ENCODE measurements at regions not wholly inside any gene's neighbourhood (a gene's known extent, or its start where the extent isn't known, plus 50 kb on each side); places are given as distances from the start of the nearest gene placed in this dataset.
"Not testable (repeated sequence)": the region's sequence is repeated elsewhere in the genome, so short reads cannot be mapped to it uniquely, and the experiment has no call there.

GRCh38 chr1:30083800-30084464 is 639.5 kb downstream of the MATN1 start:
- TF ChIP-seq CTCF (conservative IDR thresholded peaks at IDR 0.05; ENCODE audit: low read depth): no peak
- DNase-seq (ENCODE audit: low spot score): peak; percentile 63
- H3K27ac ChIP-seq: peak overlapping the region; percentile 74
- CTCF ChIA-PET: no interaction called here
- POLR2A ChIA-PET (ENCODE audit: low non-redundant PET): no interaction called here

GRCh38 chr1:30081379-30082102 is 641.8 kb downstream of the MATN1 start:
- H3K27ac ChIP-seq: no peak overlapping the region
- ChIA-PET POLR2A (ENCODE audit: low non-redundant PET) (no interaction called here), CTCF (no interaction called here)
- DNase-seq (ENCODE audit: low spot score): no peak
- no peak for TF ChIP-seq CTCF (conservative IDR thresholded peaks at IDR 0.05; ENCODE audit: low read depth)

GRCh38 chr1:30075916-30076315 is 647.5 kb downstream of the MATN1 start:
- H3K27ac ChIP-seq; CTCF ChIA-PET; POLR2A ChIA-PET (ENCODE audit: low non-redundant PET); DNase-seq (ENCODE audit: low spot score): not testable (repeated sequence)

GRCh38 chr1:30068787-30069472 is 654.5 kb downstream of the MATN1 start:
- DNase-seq (ENCODE audit: low spot score): peak; percentile 52
- CTCF ChIA-PET: interaction anchor here (0.7 kb wide), 1 partner anchor 1014 kb away, joined by 3 read pairs; no protein-coding TSS in a partner anchor
- POLR2A ChIA-PET (ENCODE audit: low non-redundant PET): no interaction called here

GRCh38 chr1:30064547-30064946 is 658.8 kb downstream of the MATN1 start:
- DNase-seq (ENCODE audit: low spot score): no peak
- ChIA-PET CTCF (no interaction called here), POLR2A (ENCODE audit: low non-redundant PET) (no interaction called here)
- H3K27ac ChIP-seq: no peak overlapping the region
- no peak for TF ChIP-seq CTCF (conservative IDR thresholded peaks at IDR 0.05; ENCODE audit: low read depth)

More at GRCh38 chr1:30068787-30069472, 654.5 kb downstream of the MATN1 start:
- H3K27ac ChIP-seq: no peak overlapping the region
- no peak for TF ChIP-seq CTCF (conservative IDR thresholded peaks at IDR 0.05; ENCODE audit: low read depth)

GRCh38 chr1:30063621-30064280 is 659.6 kb downstream of the MATN1 start:
- POLR2A ChIA-PET (ENCODE audit: low non-redundant PET): no interaction called here
- no peak overlapping the region for H3K27ac ChIP-seq
- DNase-seq (ENCODE audit: low spot score): no peak
- CTCF ChIA-PET: no interaction called here
- no peak for TF ChIP-seq CTCF (conservative IDR thresholded peaks at IDR 0.05; ENCODE audit: low read depth)

Measured in RWPE1 (cell line).